Peyer's patch (tissue), 4 donors: ENCODE measurements at regions not wholly inside any gene's neighbourhood (a gene's known extent, or its start where the extent isn't known, plus 50 kb on each side); places are given as distances from the start of the nearest gene placed in this dataset.

Experiments used
- DNase-seq, 3 donors: peaks; one replicate each; pipeline ENCODE4 v3.0.0-alpha.2; 2017 to 2019
- H3K27ac ChIP-seq, 4 donors: fragments of 200-600 bp; sonication (generic); one replicate each; pipeline ENCODE4 v1.5.1; 2016 to 2019
- H3K27me3 ChIP-seq, 2 donors: fragments of 200-600 bp; sonication (generic); one replicate each; pipeline ENCODE4 v1.5.1; 2019
- H3K36me3 ChIP-seq, 3 donors: fragments of 200-600 bp; sonication (generic); one replicate each; pipeline ENCODE4 v1.5.1; 2016 to 2019
- H3K4me1 ChIP-seq, 4 donors: fragments of 200-600 bp; sonication (generic); one replicate each; pipeline ENCODE4 v1.5.1; 2016 to 2019
- H3K4me3 ChIP-seq, 4 donors: fragments of 200-600 bp; sonication (generic); 1 replicate in 3 of 4; 2 replicates in 1 of 4; pipeline ENCODE4 v1.5.1; 2016 to 2019; ENCODE audit warnings: mild to moderate bottlenecking in 1 of 4
- H3K9me3 ChIP-seq, 4 donors: fragments of 200-600 bp; sonication (generic); one replicate each; pipeline ENCODE4 v1.5.1; 2016 to 2019; ENCODE audit warnings: mild to moderate bottlenecking in 1 of 4
- POLR2A ChIP-seq, 2 donors: fragments of 450-650 bp; IDR thresholded peaks; one replicate each; pipeline ENCODE4 v1.5.1; 2017; ENCODE audit warnings: antibody characterized with exemption in 2 of 2, mild to moderate bottlenecking in 2 of 2, moderate library complexity in 2 of 2
- TF ChIP-seq, protein P1 (sequence below), 6 experiments: fragments of 450-650 bp in 4 of 6; fragments of 200-600 bp in 2 of 6; sonication (generic) in 1 of 6; IDR thresholded peaks; one replicate each; pipeline ENCODE4 v1.5.1; 2017 to 2019; ENCODE audit warnings: antibody characterized with exemption in 6 of 6, mild to moderate bottlenecking in 3 of 6, moderate library complexity in 1 of 6

DNA sequence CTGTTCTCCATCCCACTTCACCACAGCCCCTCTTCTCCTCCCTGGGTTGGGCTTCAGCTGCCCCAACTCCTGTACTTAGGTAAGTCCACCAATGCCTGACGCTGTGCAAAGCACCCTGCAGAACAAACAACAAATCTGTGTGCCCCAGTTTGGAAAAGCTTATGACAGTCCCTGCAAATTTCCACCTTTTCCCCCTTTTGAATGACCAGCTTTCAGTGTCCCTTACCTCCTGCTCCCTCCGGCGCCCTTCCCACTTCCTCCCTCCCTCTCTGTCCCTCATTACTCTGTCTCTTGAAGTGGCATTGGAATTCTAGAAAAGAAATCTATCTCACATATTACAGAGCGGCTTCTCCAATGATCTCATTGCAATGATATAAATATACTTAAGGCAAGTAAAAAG is 352.9 kb upstream of the B3GAT1 start:
- H3K27me3 ChIP-seq = no peaks in the 10 kb centered on the region
- TF ChIP-seq POLR2A (IDR thresholded peaks at IDR 0.05) = no peak
- TF ChIP-seq, protein P1, sequence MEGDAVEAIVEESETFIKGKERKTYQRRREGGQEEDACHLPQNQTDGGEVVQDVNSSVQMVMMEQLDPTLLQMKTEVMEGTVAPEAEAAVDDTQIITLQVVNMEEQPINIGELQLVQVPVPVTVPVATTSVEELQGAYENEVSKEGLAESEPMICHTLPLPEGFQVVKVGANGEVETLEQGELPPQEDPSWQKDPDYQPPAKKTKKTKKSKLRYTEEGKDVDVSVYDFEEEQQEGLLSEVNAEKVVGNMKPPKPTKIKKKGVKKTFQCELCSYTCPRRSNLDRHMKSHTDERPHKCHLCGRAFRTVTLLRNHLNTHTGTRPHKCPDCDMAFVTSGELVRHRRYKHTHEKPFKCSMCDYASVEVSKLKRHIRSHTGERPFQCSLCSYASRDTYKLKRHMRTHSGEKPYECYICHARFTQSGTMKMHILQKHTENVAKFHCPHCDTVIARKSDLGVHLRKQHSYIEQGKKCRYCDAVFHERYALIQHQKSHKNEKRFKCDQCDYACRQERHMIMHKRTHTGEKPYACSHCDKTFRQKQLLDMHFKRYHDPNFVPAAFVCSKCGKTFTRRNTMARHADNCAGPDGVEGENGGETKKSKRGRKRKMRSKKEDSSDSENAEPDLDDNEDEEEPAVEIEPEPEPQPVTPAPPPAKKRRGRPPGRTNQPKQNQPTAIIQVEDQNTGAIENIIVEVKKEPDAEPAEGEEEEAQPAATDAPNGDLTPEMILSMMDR (IDR thresholded peaks at IDR 0.05) = no peak
- no peaks in the 10 kb centered on the region for H3K9me3 ChIP-seq
- no peaks in the 10 kb centered on the region for H3K36me3 ChIP-seq
- H3K4me1 ChIP-seq = no peaks in the 10 kb centered on the region
- H3K4me3 ChIP-seq = no peak overlapping the region
- H3K27ac ChIP-seq = no peak overlapping the region
- DNase-seq = no peak

DNA sequence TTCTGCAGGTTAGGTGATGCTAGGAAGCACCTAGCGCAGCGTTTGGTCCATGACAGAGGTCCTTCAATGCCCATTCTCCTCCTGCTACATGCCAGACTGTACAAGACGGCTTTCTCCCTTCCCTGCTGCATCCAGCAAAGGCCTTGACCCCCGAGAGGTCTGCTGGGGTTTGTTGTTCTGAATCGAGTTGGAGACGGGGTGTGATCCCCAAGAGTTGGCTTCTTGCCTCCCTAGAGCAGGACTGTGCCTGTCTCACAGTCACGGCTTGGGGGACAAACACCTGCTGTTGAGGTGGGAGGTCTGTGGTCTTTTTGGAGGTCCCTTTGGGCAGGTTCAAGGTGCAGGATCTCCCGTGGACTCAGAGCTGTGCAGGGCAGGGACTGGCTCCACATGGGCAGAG is 352.3 kb upstream of the B3GAT1 start:
- H3K27me3 ChIP-seq = no peaks in the 10 kb centered on the region
- H3K27ac ChIP-seq = no peak overlapping the region
- H3K4me3 ChIP-seq = no peak overlapping the region
- no peak for DNase-seq
- TF ChIP-seq, protein P1 (IDR thresholded peaks at IDR 0.05) = no peak
- no peak for TF ChIP-seq POLR2A (IDR thresholded peaks at IDR 0.05)
- no peaks in the 10 kb centered on the region for H3K9me3 ChIP-seq
- no peaks in the 10 kb centered on the region for H3K36me3 ChIP-seq
- H3K4me1 ChIP-seq = no peaks in the 10 kb centered on the region

DNA sequence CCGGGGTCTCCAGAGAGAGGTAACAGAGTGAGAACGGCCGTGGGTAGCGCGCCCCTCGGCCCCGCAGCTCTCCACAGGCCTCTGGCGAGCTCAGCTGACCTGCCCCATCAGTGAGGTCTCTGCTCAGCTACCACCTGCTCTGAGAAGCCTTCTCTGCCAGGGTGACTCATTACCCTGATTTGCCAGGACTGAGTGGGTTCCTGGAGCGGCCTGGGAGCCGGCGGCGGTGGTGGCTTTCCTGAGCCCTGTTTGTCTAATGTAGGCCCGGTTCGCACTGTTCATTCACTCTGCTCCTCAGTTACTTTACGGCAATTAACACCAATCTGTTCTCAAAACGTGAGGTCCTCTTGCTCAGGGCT is 351.0 kb upstream of the B3GAT1 start:
- H3K4me1 ChIP-seq = no peaks in the 10 kb centered on the region
- no peaks in the 10 kb centered on the region for H3K27me3 ChIP-seq
- no peaks in the 10 kb centered on the region for H3K9me3 ChIP-seq
- peak overlapping the region in 1 of 4 donors; percentile 32 for H3K4me3 ChIP-seq
- no peaks in the 10 kb centered on the region for H3K36me3 ChIP-seq
- no peak overlapping the region for H3K27ac ChIP-seq
- DNase-seq = no peak
- TF ChIP-seq, protein P1 (IDR thresholded peaks at IDR 0.05) = no peak
- no peak for TF ChIP-seq POLR2A (IDR thresholded peaks at IDR 0.05)

DNA sequence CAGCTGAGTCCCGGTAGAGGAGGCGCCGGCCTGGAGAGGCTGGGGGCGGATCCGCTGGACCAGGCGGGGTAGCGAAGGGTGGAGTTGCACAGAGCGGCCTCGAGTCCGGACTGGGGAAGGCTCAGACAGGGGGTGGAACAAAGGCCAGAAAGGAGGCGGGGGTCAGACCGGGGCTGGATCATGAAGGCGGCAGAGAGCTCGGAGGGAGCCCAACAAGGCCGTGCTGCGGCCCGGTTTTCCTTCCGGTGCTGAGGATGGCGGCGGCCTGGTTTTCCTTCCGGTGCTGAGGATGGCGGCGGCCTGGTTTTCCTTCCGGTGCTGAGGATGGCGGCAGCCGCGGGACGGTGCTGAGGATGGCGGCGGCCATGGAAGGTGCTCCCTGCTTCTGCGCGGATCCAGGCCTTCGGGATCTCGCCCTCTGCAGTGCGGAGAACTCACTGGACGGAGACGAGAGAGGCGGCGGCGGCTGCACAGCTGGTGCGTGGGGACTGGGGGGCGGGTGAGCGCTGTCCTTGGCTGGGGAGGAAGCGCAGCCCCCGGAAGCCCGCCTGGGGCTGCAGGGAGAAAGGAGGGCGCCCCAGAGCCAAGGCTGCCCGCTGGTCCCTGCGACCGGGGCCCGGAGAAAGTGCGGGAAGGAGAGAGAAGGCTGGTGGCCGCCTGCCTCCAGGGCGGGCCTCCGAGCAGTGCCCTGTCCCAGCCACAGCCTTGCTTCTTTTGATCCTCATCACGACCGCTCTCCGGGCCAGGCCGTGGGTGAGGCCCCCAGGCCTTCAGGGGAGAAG is 350.4 kb upstream of the B3GAT1 start:
- no peak overlapping the region for H3K27ac ChIP-seq
- TF ChIP-seq, protein P1 (IDR thresholded peaks at IDR 0.05) = no peak
- TF ChIP-seq POLR2A (IDR thresholded peaks at IDR 0.05) = no peak
- DNase-seq = no peak
- no peaks in the 10 kb centered on the region for H3K36me3 ChIP-seq
- no peaks in the 10 kb centered on the region for H3K9me3 ChIP-seq
- H3K4me1 ChIP-seq = no peaks in the 10 kb centered on the region
- H3K27me3 ChIP-seq = no peaks in the 10 kb centered on the region
- H3K4me3 ChIP-seq = peak overlapping the region in 1 of 4 donors; percentile 32

DNA sequence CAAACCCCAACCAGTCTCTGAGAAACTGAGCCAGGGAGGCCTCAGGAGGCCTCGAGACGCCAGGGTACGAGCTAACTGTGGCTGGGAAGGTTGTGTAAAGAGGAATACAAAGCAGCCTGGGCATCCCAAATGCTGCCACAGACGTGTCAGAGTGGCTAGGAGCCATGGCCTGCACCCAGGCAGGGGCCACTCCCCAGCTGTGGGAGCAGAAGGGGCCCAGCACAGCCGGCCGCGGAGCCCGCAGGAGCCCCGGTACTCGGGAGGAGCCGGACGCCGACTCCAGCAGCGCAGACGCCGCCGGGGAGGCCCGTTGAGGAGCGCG is 349.8 kb upstream of the B3GAT1 start:
- DNase-seq = no peak
- peak overlapping the region in 1 of 4 donors; percentile 32 for H3K4me3 ChIP-seq

More for the DNA sequence above, 349.8 kb upstream of the B3GAT1 start:
- Histone ChIP-seq H3K9me3 (no peaks in the 10 kb centered on the region), H3K27ac (no peak overlapping the region), H3K36me3 (no peaks in the 10 kb centered on the region), H3K4me1 (no peaks in the 10 kb centered on the region), H3K27me3 (no peaks in the 10 kb centered on the region)
- TF ChIP-seq, protein P1 (IDR thresholded peaks at IDR 0.05) = no peak
- no peak for TF ChIP-seq POLR2A (IDR thresholded peaks at IDR 0.05)
